ENCODE measurements at regions not wholly inside any gene's neighbourhood (a gene's known extent, or its start where the extent isn't known, plus 50 kb on each side); places are given as distances from the start of the nearest gene placed in this dataset.

- TF ChIP-seq CTCF (conservative IDR thresholded peaks at IDR 0.05; ENCODE audit: low read depth, low read length) (no peak), EZH2 (IDR thresholded peaks at IDR 0.05; ENCODE audit: low read length, unreplicated experiment) (no peak), EZH2phosphoT487 (IDR thresholded peaks at IDR 0.05; ENCODE audit: borderline replicate concordance, low read length) (no peak)
Measured at GRCh38 chrX:126300401-126300800, 134.3 kb upstream of the DCAF12L2 start.
